ENCODE measurements at regions not wholly inside any gene's neighbourhood (a gene's known extent, or its start where the extent isn't known, plus 50 kb on each side); places are given as distances from the start of the nearest gene placed in this dataset.
A peak's percentile ranks its signal among the peaks of the same experiment; 100 is the strongest.

DNA sequence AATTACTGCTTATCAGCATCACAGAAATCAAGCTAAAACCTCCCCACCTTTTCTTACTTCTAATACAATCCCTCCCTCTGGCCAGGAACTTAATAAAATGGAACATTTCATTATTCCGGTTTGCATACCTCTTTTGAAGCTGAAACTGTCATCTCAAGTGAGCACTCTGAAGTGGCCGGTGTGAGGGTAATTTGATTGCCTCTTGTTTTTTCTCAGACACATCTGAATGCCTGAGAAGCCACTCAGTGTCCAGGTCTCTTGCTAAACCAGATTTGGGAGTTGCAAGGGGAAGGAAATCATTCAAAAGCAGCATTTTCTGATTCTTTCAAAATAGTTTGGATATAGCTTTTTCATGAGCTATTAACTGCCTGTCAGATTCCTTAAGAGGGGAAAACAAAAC, 190.3 kb downstream of the C1D start:
- CTCF ChIA-PET: interaction anchor here (1.0 to 1.8 kb wide), 4 partner anchors 11 to 99 kb away, joined by 3 to 7 read pairs (median 4); no protein-coding TSS in a partner anchor
- Histone ChIP-seq H3K4me3 (ENCODE audit: low read depth, low read length) (no peak overlapping the region), H3K27me3 (ENCODE audit: control insufficient read depth, insufficient read depth, low read length) (no peaks in the 10 kb centered on the region), H3K36me3 (ENCODE audit: control insufficient read depth, insufficient read depth, low read length) (no peaks in the 10 kb centered on the region)
- no peak for DNase-seq (ENCODE audit: low read depth)
- no peak for TF ChIP-seq CTCF (IDR thresholded peaks at IDR 0.05; ENCODE audit: insufficient read depth, low read depth, low read length)
- POLR2A ChIA-PET: interaction anchor here (0.7 kb wide), 1 partner anchor 26 kb away, joined by 3 read pairs; no protein-coding TSS in a partner anchor

DNA sequence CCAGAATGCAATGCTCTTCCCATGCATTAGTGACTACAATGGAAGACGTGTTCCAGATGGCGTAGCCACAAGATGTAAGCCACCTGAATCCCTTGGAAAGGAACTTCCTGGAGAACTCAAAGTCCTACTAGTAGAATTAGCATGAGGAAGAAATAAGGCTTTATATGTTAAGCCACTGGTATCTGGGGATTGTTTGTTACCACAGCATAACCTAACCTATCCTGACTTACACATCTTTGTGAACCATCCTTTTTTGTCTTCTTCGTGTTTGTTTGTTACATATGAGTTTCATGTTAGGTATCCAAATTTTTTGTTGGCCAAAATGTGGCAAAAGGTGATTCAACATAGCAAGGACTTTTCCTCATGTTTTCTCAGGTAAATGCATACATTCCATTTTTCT, 188.9 kb downstream of the C1D start:
- CTCF ChIA-PET: interaction anchor here (0.6 to 1.0 kb wide), 3 partner anchors 17 to 28 kb away, joined by 3 read pairs; no protein-coding TSS in a partner anchor

DNA sequence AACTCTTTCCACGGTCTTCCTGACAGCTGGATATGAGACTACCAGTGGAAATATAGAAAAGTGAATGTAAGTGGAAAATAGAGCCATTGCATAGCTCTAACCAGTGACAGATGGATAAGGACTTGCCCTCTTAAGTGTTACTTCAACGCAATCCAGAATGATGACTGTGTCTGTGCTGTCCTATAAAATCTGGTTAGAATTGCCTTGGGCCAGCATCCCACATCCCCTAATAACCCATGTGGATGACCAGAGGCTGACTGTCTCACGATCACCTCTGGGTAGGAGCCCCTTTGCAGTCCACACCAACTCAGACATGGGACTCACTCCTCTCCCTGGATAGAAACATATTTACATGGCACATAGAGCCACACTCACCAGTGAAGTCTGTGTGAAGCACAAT, 186.6 kb downstream of the C1D start:
- Histone ChIP-seq H3K27me3 (ENCODE audit: control insufficient read depth, insufficient read depth, low read length) (no peaks in the 10 kb centered on the region), H3K4me3 (ENCODE audit: low read depth, low read length) (no peak overlapping the region), H3K36me3 (ENCODE audit: control insufficient read depth, insufficient read depth, low read length) (no peaks in the 10 kb centered on the region)
- TF ChIP-seq CTCF (IDR thresholded peaks at IDR 0.05; ENCODE audit: insufficient read depth, low read depth, low read length): no peak
- DNase-seq (ENCODE audit: low read depth): peak; percentile 84
- CTCF ChIA-PET: interaction anchor here (0.5 to 1.7 kb wide), 2 partner anchors 11 to 156 kb away, joined by 3 to 6 read pairs; no protein-coding TSS in a partner anchor
- POLR2A ChIA-PET: interaction anchor here (0.7 kb wide), 2 partner anchors 10 to 12 kb away, joined by 6 to 7 read pairs; no protein-coding TSS in a partner anchor

More for the DNA sequence above, 188.9 kb downstream of the C1D start:
- POLR2A ChIA-PET: no interaction called here
- H3K4me3 ChIP-seq (ENCODE audit: low read depth, low read length): no peak overlapping the region
- no peak for DNase-seq (ENCODE audit: low read depth)
- H3K36me3 ChIP-seq (ENCODE audit: control insufficient read depth, insufficient read depth, low read length): no peaks in the 10 kb centered on the region
- TF ChIP-seq CTCF (IDR thresholded peaks at IDR 0.05; ENCODE audit: insufficient read depth, low read depth, low read length): no peak
- H3K27me3 ChIP-seq (ENCODE audit: control insufficient read depth, insufficient read depth, low read length): no peaks in the 10 kb centered on the region

DNA sequence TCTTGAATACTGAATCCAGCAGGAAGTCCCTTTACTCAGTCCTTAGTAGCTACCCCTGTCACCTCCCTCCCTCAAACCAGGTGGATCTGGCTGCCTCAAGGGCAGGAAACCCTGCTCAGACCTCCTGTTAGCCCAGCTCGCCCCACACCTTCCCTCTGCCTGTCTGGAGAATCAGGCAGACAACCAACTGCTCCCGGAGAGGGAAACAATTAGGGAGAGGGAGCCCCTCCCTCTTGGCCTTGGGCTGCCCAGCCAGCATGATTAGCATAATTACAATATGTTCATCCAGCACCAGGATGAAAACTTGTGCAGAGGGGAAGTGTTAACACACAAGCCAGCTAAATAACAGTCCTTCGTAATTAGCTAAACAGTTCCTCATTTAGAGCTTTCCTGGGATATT, 185.5 kb downstream of the C1D start:
- ChIA-PET POLR2A (no interaction called here), CTCF (interaction anchor here (1.7 kb wide), 2 partner anchors 20 to 155 kb away, joined by 3 to 6 read pairs; no protein-coding TSS in a partner anchor)
- no peaks in the 10 kb centered on the region for H3K36me3 ChIP-seq (ENCODE audit: control insufficient read depth, insufficient read depth, low read length)
- H3K27me3 ChIP-seq (ENCODE audit: control insufficient read depth, insufficient read depth, low read length): no peaks in the 10 kb centered on the region
- TF ChIP-seq CTCF (IDR thresholded peaks at IDR 0.05; ENCODE audit: insufficient read depth, low read depth, low read length): no peak
- no peak overlapping the region for H3K4me3 ChIP-seq (ENCODE audit: low read depth, low read length)
- DNase-seq (ENCODE audit: low read depth): no peak

GRCh38 chr2:67878743-67879142, 184.1 kb downstream of the C1D start:
- H3K4me3 ChIP-seq (ENCODE audit: low read depth, low read length): no peak overlapping the region
- ChIA-PET POLR2A (no interaction called here), CTCF (interaction anchor here (0.6 to 2.5 kb wide), 3 partner anchors 18 to 161 kb away, joined by 3 to 10 read pairs (median 3); no protein-coding TSS in a partner anchor)
- no peak for TF ChIP-seq CTCF (IDR thresholded peaks at IDR 0.05; ENCODE audit: insufficient read depth, low read depth, low read length)
- H3K36me3 ChIP-seq (ENCODE audit: control insufficient read depth, insufficient read depth, low read length): no peaks in the 10 kb centered on the region
- DNase-seq (ENCODE audit: low read depth): no peak
- no peaks in the 10 kb centered on the region for H3K27me3 ChIP-seq (ENCODE audit: control insufficient read depth, insufficient read depth, low read length)
